Esophagus squamous epithelium (tissue), 4 donors: ENCODE measurements at regions not wholly inside any gene's neighbourhood (a gene's known extent, or its start where the extent isn't known, plus 50 kb on each side); places are given as distances from the start of the nearest gene placed in this dataset.

Experiments used
- POLR2A ChIP-seq, 4 donors: fragments of 450-650 bp; IDR thresholded peaks; one replicate each; pipeline ENCODE4 v1.6.1; 2017; ENCODE audit warnings: antibody characterized with exemption in 4 of 4, mild to moderate bottlenecking in 4 of 4, moderate library complexity in 3 of 4
- TF ChIP-seq, protein P1 (sequence below), 6 experiments: fragments of 450-650 bp in 4 of 6; fragments of 200-600 bp in 2 of 6; sonication (generic) in 2 of 6; IDR thresholded peaks; one replicate each; pipeline ENCODE4 v1.5.1; 2016 to 2019; ENCODE audit warnings: antibody characterized with exemption in 6 of 6, mild to moderate bottlenecking in 4 of 6, moderate library complexity in 4 of 6

DNA sequence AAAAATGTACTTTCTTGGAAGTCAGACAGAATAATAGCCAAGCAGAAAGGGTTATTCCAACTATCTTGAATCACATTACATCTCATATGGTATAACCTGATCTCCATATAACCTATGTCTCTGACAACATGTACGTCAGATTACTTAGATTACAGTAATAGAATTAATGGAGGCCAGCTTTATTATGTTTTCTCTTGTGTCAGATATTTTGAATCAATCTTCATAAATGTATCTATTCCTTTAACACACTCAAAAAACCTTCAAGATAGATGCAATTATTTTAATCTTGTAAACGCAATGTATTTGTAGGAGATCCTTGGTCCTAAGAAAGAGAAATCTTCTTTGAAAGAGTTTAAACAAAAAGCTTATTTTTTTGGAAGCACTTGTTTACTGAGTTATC lies 188.4 kb upstream of the KLF12 start:
- TF ChIP-seq, protein P1, sequence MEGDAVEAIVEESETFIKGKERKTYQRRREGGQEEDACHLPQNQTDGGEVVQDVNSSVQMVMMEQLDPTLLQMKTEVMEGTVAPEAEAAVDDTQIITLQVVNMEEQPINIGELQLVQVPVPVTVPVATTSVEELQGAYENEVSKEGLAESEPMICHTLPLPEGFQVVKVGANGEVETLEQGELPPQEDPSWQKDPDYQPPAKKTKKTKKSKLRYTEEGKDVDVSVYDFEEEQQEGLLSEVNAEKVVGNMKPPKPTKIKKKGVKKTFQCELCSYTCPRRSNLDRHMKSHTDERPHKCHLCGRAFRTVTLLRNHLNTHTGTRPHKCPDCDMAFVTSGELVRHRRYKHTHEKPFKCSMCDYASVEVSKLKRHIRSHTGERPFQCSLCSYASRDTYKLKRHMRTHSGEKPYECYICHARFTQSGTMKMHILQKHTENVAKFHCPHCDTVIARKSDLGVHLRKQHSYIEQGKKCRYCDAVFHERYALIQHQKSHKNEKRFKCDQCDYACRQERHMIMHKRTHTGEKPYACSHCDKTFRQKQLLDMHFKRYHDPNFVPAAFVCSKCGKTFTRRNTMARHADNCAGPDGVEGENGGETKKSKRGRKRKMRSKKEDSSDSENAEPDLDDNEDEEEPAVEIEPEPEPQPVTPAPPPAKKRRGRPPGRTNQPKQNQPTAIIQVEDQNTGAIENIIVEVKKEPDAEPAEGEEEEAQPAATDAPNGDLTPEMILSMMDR (IDR thresholded peaks at IDR 0.05) = no peak
- TF ChIP-seq POLR2A (IDR thresholded peaks at IDR 0.05) = no peak
